Astrocyte (in vitro differentiated cells and primary cell): ENCODE measurements at regions not wholly inside any gene's neighbourhood (a gene's known extent, or its start where the extent isn't known, plus 50 kb on each side); places are given as distances from the start of the nearest gene placed in this dataset.

Source experiments
- CTCF ChIP-seq: IDR thresholded peaks from 2 replicates; pipeline ENCODE4 v1.5.1; 2011; ENCODE audit warnings: low read depth, mild to moderate bottlenecking, inconsistent platforms, low read length, moderate library complexity; ENCODE audit not compliant: insufficient read depth
- EZH2 ChIP-seq: IDR thresholded peaks from 2 replicates; pipeline ENCODE4 v1.6.1; 2012; ENCODE audit warnings: mild to moderate bottlenecking, low read length, inconsistent platforms; ENCODE audit not compliant: insufficient read depth

- no peak for TF ChIP-seq CTCF
- no peak for TF ChIP-seq EZH2
Measured at GRCh38 chr10:78955206-78955605, 113.6 kb upstream of the ZMIZ1 start.
